WTC11 (cell line): ENCODE measurements at regions not wholly inside any gene's neighbourhood (a gene's known extent, or its start where the extent isn't known, plus 50 kb on each side); places are given as distances from the start of the nearest gene placed in this dataset.

ENCODE experiments used
- ATAC-seq: fragments of 200-7000 bp; cut with Tn5 transposase; 2 replicates; pipeline ENCODE4 v1.10.0; 2021; ENCODE audit warnings: mild to moderate bottlenecking, moderate library complexity
- CTCF ChIA-PET: fragments of 300-600 bp; sonication (Branson Sonifier 250); formaldehyde crosslinking; loops from one replicate; lab custom pipeline; 2021; ENCODE audit warnings: antibody characterized with exemption; lab: Charles Lee
- POLR2A ChIA-PET: fragments of 350-600 bp; sonication (Branson Sonifier 250); formaldehyde crosslinking; loops from one replicate; lab custom pipeline; 2021; ENCODE audit warnings: antibody characterized with exemption; lab: Charles Lee
- DNase-seq: peaks from one replicate; pipeline ENCODE4 v3.0.0; 2021; ENCODE audit warnings: low spot score
- H3K27ac Mint-ChIP-seq: 2 replicates; pipeline ENCODE4 v1.8.0; 2021; ENCODE audit warnings: mixed read lengths
- H3K27me3 Mint-ChIP-seq: 2 replicates; pipeline ENCODE4 v1.8.0; 2021; ENCODE audit warnings: low read depth, mild to moderate bottlenecking, moderate library complexity, mixed read lengths
- H3K36me3 Mint-ChIP-seq: 2 replicates; pipeline ENCODE4 v1.8.0; 2021; ENCODE audit warnings: mixed read lengths
- H3K4me1 Mint-ChIP-seq: 2 replicates; pipeline ENCODE4 v1.8.0; 2022; ENCODE audit warnings: mixed read lengths
- H3K4me3 Mint-ChIP-seq: 2 replicates; pipeline ENCODE4 v1.8.0; 2021; ENCODE audit warnings: mild to moderate bottlenecking, moderate library complexity, mixed read lengths
- H3K9me3 Mint-ChIP-seq: 2 replicates; pipeline ENCODE4 v1.8.0; 2021; ENCODE audit warnings: mixed read lengths
- CDX4 ChIP-seq: fragments of 250-450 bp; sonication (Bioruptor Pico); IDR thresholded peaks from 2 replicates; pipeline ENCODE4 v1.9.0; 2021; ENCODE audit warnings: moderate library complexity, mild to moderate bottlenecking, inconsistent platforms, borderline replicate concordance
- FOXJ3 ChIP-seq: sonication (generic); formaldehyde crosslinking; IDR thresholded peaks from 2 replicates; pipeline ENCODE4 v1.9.0; 2021; ENCODE audit warnings: missing genetic modification reagents, mild to moderate bottlenecking, borderline replicate concordance
- FOXP1 ChIP-seq: sonication (generic); formaldehyde crosslinking; IDR thresholded peaks from 2 replicates; pipeline ENCODE4 v1.8.0; 2022; ENCODE audit warnings: missing genetic modification reagents, mild to moderate bottlenecking, moderate library complexity, borderline replicate concordance
- IRF2 ChIP-seq: sonication (generic); formaldehyde crosslinking; IDR thresholded peaks from 2 replicates; pipeline ENCODE4 v1.8.0; 2022; ENCODE audit warnings: low read depth, missing genetic modification reagents, borderline replicate concordance
- JAZF1 ChIP-seq: fragments of 250-450 bp; sonication (Bioruptor Pico); IDR thresholded peaks from 2 replicates; pipeline ENCODE4 v1.9.0; 2021; ENCODE audit warnings: moderate library complexity, mild to moderate bottlenecking, inconsistent platforms
- KAT7 ChIP-seq: sonication (generic); formaldehyde crosslinking; IDR thresholded peaks from 2 replicates; pipeline ENCODE4 v1.8.1; 2023; ENCODE audit warnings: missing genetic modification reagents, mild to moderate bottlenecking, borderline replicate concordance
- NFATC4 ChIP-seq: fragments of 250-450 bp; sonication (Bioruptor Pico); IDR thresholded peaks from 2 replicates; pipeline ENCODE4 v1.9.0; 2021; ENCODE audit warnings: mild to moderate bottlenecking
- NR3C1 ChIP-seq: sonication (generic); formaldehyde crosslinking; conservative IDR thresholded peaks from 2 replicates; pipeline ENCODE4 v1.8.1; 2023; ENCODE audit warnings: low read depth, mild to moderate bottlenecking, missing genetic modification reagents
- OVOL2 ChIP-seq: fragments of 250-450 bp; sonication (Bioruptor Pico); IDR thresholded peaks from 2 replicates; pipeline ENCODE4 v1.9.0; 2021; ENCODE audit warnings: mild to moderate bottlenecking, borderline replicate concordance
- PRDM15 ChIP-seq: sonication (generic); formaldehyde crosslinking; IDR thresholded peaks from 2 replicates; pipeline ENCODE4 v1.8.0; 2022; ENCODE audit warnings: missing genetic modification reagents
- PRRX2 ChIP-seq: fragments of 250-450 bp; sonication (Bioruptor Pico); IDR thresholded peaks from 2 replicates; pipeline ENCODE4 v1.8.0; 2021; ENCODE audit warnings: mild to moderate bottlenecking
- RORB ChIP-seq: fragments of 250-450 bp; sonication (Bioruptor Pico); IDR thresholded peaks from 2 replicates; pipeline ENCODE4 v1.9.0; 2021; ENCODE audit warnings: mild to moderate bottlenecking
- STAT6 ChIP-seq: sonication (generic); formaldehyde crosslinking; conservative IDR thresholded peaks from 2 replicates; pipeline ENCODE4 v1.8.1; 2023; ENCODE audit warnings: mild to moderate bottlenecking, low read depth, missing genetic modification reagents, moderate library complexity
- USF1 ChIP-seq: sonication (generic); formaldehyde crosslinking; IDR thresholded peaks from 2 replicates; pipeline ENCODE4 v1.8.0; 2022; ENCODE audit warnings: mild to moderate bottlenecking, missing genetic modification reagents
- USF2 ChIP-seq: sonication (generic); formaldehyde crosslinking; IDR thresholded peaks from 2 replicates; pipeline ENCODE4 v1.8.1; 2023; ENCODE audit warnings: mild to moderate bottlenecking, missing genetic modification reagents, moderate library complexity
- ZBTB43 ChIP-seq: sonication (generic); formaldehyde crosslinking; IDR thresholded peaks from 2 replicates; pipeline ENCODE4 v1.8.1; 2023; ENCODE audit warnings: mild to moderate bottlenecking, missing genetic modification reagents
- ZMAT4 ChIP-seq: fragments of 250-450 bp; sonication (Bioruptor Pico); IDR thresholded peaks from 2 replicates; pipeline ENCODE4 v1.9.0; 2021; ENCODE audit warnings: mild to moderate bottlenecking
- ZNF121 ChIP-seq: sonication (generic); formaldehyde crosslinking; IDR thresholded peaks from 2 replicates; pipeline ENCODE4 v1.8.0; 2023; ENCODE audit warnings: missing genetic modification reagents
- ZNF263 ChIP-seq: sonication (generic); formaldehyde crosslinking; IDR thresholded peaks from 2 replicates; pipeline ENCODE4 v1.8.1; 2022; ENCODE audit warnings: low read depth, mild to moderate bottlenecking, moderate library complexity, missing genetic modification reagents
- ZNF317 ChIP-seq: sonication (generic); formaldehyde crosslinking; IDR thresholded peaks from 2 replicates; pipeline ENCODE4 v1.8.1; 2023; ENCODE audit warnings: low read depth, mild to moderate bottlenecking, moderate library complexity, missing genetic modification reagents, borderline replicate concordance
- ZNF416 ChIP-seq: fragments of 250-450 bp; sonication (Bioruptor Pico); IDR thresholded peaks from 2 replicates; pipeline ENCODE4 v1.9.0; 2021; ENCODE audit warnings: mild to moderate bottlenecking, inconsistent platforms
- ZNF423 ChIP-seq: fragments of 250-450 bp; sonication (Bioruptor Pico); IDR thresholded peaks from 2 replicates; pipeline ENCODE4 v2.1.2; 2022; ENCODE audit warnings: mild to moderate bottlenecking, moderate library complexity

- TF ChIP-seq PRRX2 (CRISPR knock-in tag) = no peak
- TF ChIP-seq ZNF317 (CRISPR knock-in tag) = no peak
- no peak for TF ChIP-seq KAT7 (CRISPR knock-in tag)
Measured at GRCh38 chr6:63426844-63427243, 107.1 kb upstream of the LGSN start (continued).

- no peaks in the 10 kb centered on the region for H3K27me3 Mint-ChIP-seq
- no peak for ATAC-seq
- no peaks in the 10 kb centered on the region for H3K4me1 Mint-ChIP-seq
- CTCF ChIA-PET = no interaction called here
- no peak overlapping the region for H3K4me3 Mint-ChIP-seq
- peaks cover 2% of the 10 kb centered on the region; the same call in 1 of the 2 replicates for H3K36me3 Mint-ChIP-seq
- H3K9me3 Mint-ChIP-seq = peaks cover 9% of the 10 kb centered on the region; the same call in 1 of the 2 replicates
- no peak overlapping the region for H3K27ac Mint-ChIP-seq
- DNase-seq = no peak
- TF ChIP-seq FOXJ3 (CRISPR knock-in tag) (no peak), USF1 (CRISPR knock-in tag) (no peak), RORB (CRISPR knock-in tag) (no peak), IRF2 (CRISPR knock-in tag) (no peak), ZNF121 (CRISPR knock-in tag) (no peak), ZBTB43 (CRISPR knock-in tag) (no peak), NFATC4 (CRISPR knock-in tag) (no peak), ZNF423 (CRISPR knock-in tag) (no peak), PRDM15 (CRISPR knock-in tag) (no peak), FOXP1 (CRISPR knock-in tag) (no peak), USF2 (CRISPR knock-in tag) (no peak), ZNF317 (CRISPR knock-in tag) (no peak), STAT6 (CRISPR knock-in tag) (no peak), OVOL2 (CRISPR knock-in tag) (no peak), JAZF1 (CRISPR knock-in tag) (no peak), NR3C1 (no peak), CDX4 (no peak), ZNF416 (CRISPR knock-in tag) (no peak), ZMAT4 (CRISPR knock-in tag) (no peak), ZNF263 (CRISPR knock-in tag) (no peak)
- TF ChIP-seq, all 79 proteins: peak for 0
- POLR2A ChIA-PET = no interaction called here
Measured at GRCh38 chr6:63427951-63428350, 108.2 kb upstream of the LGSN start.
